ENCODE measurements at regions not wholly inside any gene's neighbourhood (a gene's known extent, or its start where the extent isn't known, plus 50 kb on each side); places are given as distances from the start of the nearest gene placed in this dataset.

GRCh38 chr5:110031402-110032140, 341.8 kb downstream of the MAN2A1 start:
- DNase-seq (ENCODE audit: low read depth): no peak

- DNase-seq (ENCODE audit: low read depth): no peak
Measured at GRCh38 chr5:110032376-110032775, 342.6 kb downstream of the MAN2A1 start.

GRCh38 chr5:110034056-110034600, 344.4 kb downstream of the MAN2A1 start:
- no peak for DNase-seq (ENCODE audit: low read depth)

- no peak for DNase-seq (ENCODE audit: low read depth)
Measured at GRCh38 chr5:110038297-110038997, 348.7 kb downstream of the MAN2A1 start.

GRCh38 chr5:110040178-110040577, 350.5 kb downstream of the MAN2A1 start:
- no peak for DNase-seq (ENCODE audit: low read depth)

GRCh38 chr5:110043025-110043424, 353.3 kb downstream of the MAN2A1 start:
- no peak for DNase-seq (ENCODE audit: low read depth)

GRCh38 chr5:110045158-110045557, 355.4 kb downstream of the MAN2A1 start:
- DNase-seq (ENCODE audit: low read depth): peak; percentile 31

- no peak for DNase-seq (ENCODE audit: low read depth)
Measured at GRCh38 chr5:110048491-110048890, 358.8 kb downstream of the MAN2A1 start.

- DNase-seq (ENCODE audit: low read depth): no peak
Measured at GRCh38 chr5:110049816-110050215, 360.1 kb downstream of the MAN2A1 start.

GRCh38 chr5:110050640-110051345, 361.1 kb downstream of the MAN2A1 start:
- no peak for DNase-seq (ENCODE audit: low read depth)

- peak; percentile 56 for DNase-seq (ENCODE audit: low read depth)
Measured at GRCh38 chr5:110053205-110053604, 363.5 kb downstream of the MAN2A1 start.

GRCh38 chr5:110053824-110054223, 364.1 kb downstream of the MAN2A1 start:
- DNase-seq (ENCODE audit: low read depth): no peak

- peak; percentile 68 for DNase-seq (ENCODE audit: low read depth)
Measured at GRCh38 chr5:110054240-110054639, 364.5 kb downstream of the MAN2A1 start.

- peak; percentile 88 for DNase-seq (ENCODE audit: low read depth)
Measured at GRCh38 chr5:110055302-110055701, 365.6 kb downstream of the MAN2A1 start.

GRCh38 chr5:110056580-110057114, 366.9 kb downstream of the MAN2A1 start:
- no peak for DNase-seq (ENCODE audit: low read depth)

GRCh38 chr5:110058175-110058574, 368.4 kb downstream of the MAN2A1 start:
- peak; percentile 51 for DNase-seq (ENCODE audit: low read depth)

GRCh38 chr5:110062246-110062645, 372.5 kb downstream of the MAN2A1 start:
- no peak for DNase-seq (ENCODE audit: low read depth)

- peak; percentile 85 for DNase-seq (ENCODE audit: low read depth)
Measured at GRCh38 chr5:110063640-110064602, 374.2 kb downstream of the MAN2A1 start.

GRCh38 chr5:110064603-110065268, 375.0 kb downstream of the MAN2A1 start:
- no peak for DNase-seq (ENCODE audit: low read depth)

GRCh38 chr5:110070836-110071235, 381.1 kb downstream of the MAN2A1 start:
- DNase-seq (ENCODE audit: low read depth): peak; percentile 34
